Transverse colon (tissue), 4 donors: ENCODE measurements at regions not wholly inside any gene's neighbourhood (a gene's known extent, or its start where the extent isn't known, plus 50 kb on each side); places are given as distances from the start of the nearest gene placed in this dataset.
A peak's percentile ranks its signal among the peaks of the same experiment; 100 is the strongest.

ENCODE experiments used
- DNase-seq: peaks from one replicate; pipeline ENCODE4 v3.0.0-alpha.2; 2019
- H3K27ac ChIP-seq, 4 donors: fragments of 200-600 bp; sonication (generic); 2 replicates each; pipeline ENCODE4 v1.5.1; 2016 to 2018; ENCODE audit warnings: inconsistent platforms in 4 of 4
- H3K27me3 ChIP-seq: fragments of 200-600 bp; sonication (generic); 2 replicates; pipeline ENCODE4 v1.5.1; 2017; ENCODE audit warnings: inconsistent platforms
- H3K36me3 ChIP-seq, 4 donors: fragments of 200-600 bp; sonication (generic); 2 replicates each; pipeline ENCODE4 v1.5.1; 2017 to 2019; ENCODE audit warnings: inconsistent platforms in 4 of 4
- H3K4me1 ChIP-seq, 4 donors: fragments of 200-600 bp; sonication (generic); 2 replicates each; pipeline ENCODE4 v1.5.1; 2017 to 2020; ENCODE audit warnings: inconsistent platforms in 4 of 4
- H3K4me3 ChIP-seq, 4 donors: fragments of 200-600 bp; sonication (generic); 1 replicate in 1 of 4; 2 replicates in 3 of 4; pipeline versions ENCODE4 v1.5.1 to v1.6.1; 2017 to 2019; ENCODE audit warnings: inconsistent platforms in 4 of 4
- H3K9me3 ChIP-seq, 2 donors: fragments of 200-600 bp; sonication (generic); 2 replicates each; pipeline ENCODE4 v1.5.1; 2017 to 2019; ENCODE audit warnings: inconsistent platforms in 2 of 2
- EP300 ChIP-seq: sonication (generic); formaldehyde crosslinking; IDR thresholded peaks from one replicate; pipeline ENCODE4 v1.6.1; 2017; ENCODE audit warnings: antibody characterized with exemption, low read depth
- POLR2A ChIP-seq: fragments of 450-650 bp; IDR thresholded peaks from one replicate; pipeline ENCODE4 v1.6.1; 2016; ENCODE audit warnings: antibody characterized with exemption, mild to moderate bottlenecking, moderate library complexity
- POLR2AphosphoS5 ChIP-seq, 3 donors: sonication (generic); formaldehyde crosslinking; IDR thresholded peaks; one replicate each; pipeline ENCODE4 v1.6.1; 2016; ENCODE audit warnings: antibody characterized with exemption in 3 of 3
- WGBS, 2 donors: methylation state at CpG; one replicate each; pipeline ENCODE4 v1.1.5; 2018; ENCODE audit warnings: low coverage in 1 of 2; 5-methylcytosine and 5-hydroxymethylcytosine counted together
- in situ Hi-C, 4 donors: fragments of 200-750 bp; cut with MboI; loops; one replicate each; pipeline versions ENCODE4 v1.15.0 to v1.15.1; 2017; ENCODE audit warnings: low sequenced_read_pairs in 3 of 4, low pct_ligation_motif_present in 1 of 4, low pct_unique_long_range_greater_than_20kb in 1 of 4
- intact Hi-C: fragments of 100-400 bp; cut with DNase I; formaldehyde crosslinking; loops from one replicate; pipeline ENCODE4 v1.15.1; 2023; ENCODE audit warnings: low total_unique reads
- TF ChIP-seq, protein P1 (sequence below), 5 experiments: fragments of 200-600 bp in 3 of 5; fragments of 450-650 bp in 2 of 5; sonication (generic) in 3 of 5; IDR thresholded peaks; 1 replicate in 2 of 5; 2 replicates in 3 of 5; pipeline ENCODE4 v1.5.1; 2016 to 2017; ENCODE audit warnings: antibody characterized with exemption in 5 of 5, inconsistent platforms in 3 of 5, mild to moderate bottlenecking in 2 of 5, moderate library complexity in 1 of 5

DNA sequence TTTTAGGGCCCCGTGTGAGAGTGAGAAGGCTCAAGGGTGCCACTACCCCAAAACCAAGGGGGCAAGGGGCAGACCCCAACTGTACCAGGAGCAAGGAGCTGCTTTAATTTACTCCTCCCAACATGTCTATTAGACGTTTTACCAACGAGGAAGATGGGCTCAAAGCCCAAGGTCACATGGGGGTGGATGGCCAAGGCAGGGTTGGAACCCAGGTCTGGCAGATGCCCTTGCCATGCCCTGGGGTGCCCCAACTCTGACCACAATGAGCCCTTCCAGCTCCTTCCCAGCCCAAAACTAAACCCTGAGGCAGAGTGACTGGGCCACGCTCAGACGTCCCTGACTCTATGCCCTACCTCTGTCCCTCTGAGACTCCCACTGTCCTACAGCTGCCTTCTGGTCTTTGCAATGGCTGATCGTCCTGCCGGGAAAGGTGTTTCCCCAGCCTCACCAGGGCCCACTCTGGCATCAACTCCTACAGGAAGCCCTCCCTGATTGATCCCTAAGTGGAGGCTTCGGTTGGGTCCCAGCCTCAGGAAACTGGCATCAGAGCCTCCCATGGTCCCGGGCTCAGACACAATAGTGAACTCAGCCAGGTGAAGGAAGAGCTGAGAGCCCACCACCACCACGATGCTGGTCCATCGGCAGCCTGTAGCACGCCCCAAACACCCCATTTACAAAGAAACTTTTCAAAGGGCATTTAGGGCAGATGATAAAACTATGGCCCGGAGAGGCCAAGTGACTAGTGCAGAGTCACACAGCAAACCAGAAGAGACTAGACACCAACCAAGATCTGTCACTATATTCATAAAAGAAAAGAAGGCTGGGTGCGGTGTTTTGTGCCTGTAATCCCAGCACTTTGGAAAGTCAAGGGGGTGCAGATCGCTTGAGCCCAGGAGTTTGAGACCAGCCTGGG is 60.2 kb upstream of the MYL10 start:
- 45 to 69% methylated on average over 8 to 15 of the region's 15 CpGs for WGBS, 2 donors
- in situ Hi-C loops (loop anchor here in 3 of 4 donors (5.0 to 25.0 kb wide), 4 partner anchors 123 to 548 kb away; partner anchors contain the start of gene CUX1 (in 1 of the 3)), intact Hi-C loops (no loop called here)
- Histone ChIP-seq H3K36me3 (no peaks in the 10 kb centered on the region), H3K27me3 (no peaks in the 10 kb centered on the region), H3K9me3 (no peaks in the 10 kb centered on the region), H3K4me3 (no peak overlapping the region), H3K27ac (no peak overlapping the region), H3K4me1 (peaks cover 2 to 27% (median 12%) of the 10 kb centered on the region in 4 donors)
- no peak for DNase-seq
- TF ChIP-seq POLR2AphosphoS5 (IDR thresholded peaks at IDR 0.05), result no peak
- TF ChIP-seq EP300, result no peak
- TF ChIP-seq, protein P1, sequence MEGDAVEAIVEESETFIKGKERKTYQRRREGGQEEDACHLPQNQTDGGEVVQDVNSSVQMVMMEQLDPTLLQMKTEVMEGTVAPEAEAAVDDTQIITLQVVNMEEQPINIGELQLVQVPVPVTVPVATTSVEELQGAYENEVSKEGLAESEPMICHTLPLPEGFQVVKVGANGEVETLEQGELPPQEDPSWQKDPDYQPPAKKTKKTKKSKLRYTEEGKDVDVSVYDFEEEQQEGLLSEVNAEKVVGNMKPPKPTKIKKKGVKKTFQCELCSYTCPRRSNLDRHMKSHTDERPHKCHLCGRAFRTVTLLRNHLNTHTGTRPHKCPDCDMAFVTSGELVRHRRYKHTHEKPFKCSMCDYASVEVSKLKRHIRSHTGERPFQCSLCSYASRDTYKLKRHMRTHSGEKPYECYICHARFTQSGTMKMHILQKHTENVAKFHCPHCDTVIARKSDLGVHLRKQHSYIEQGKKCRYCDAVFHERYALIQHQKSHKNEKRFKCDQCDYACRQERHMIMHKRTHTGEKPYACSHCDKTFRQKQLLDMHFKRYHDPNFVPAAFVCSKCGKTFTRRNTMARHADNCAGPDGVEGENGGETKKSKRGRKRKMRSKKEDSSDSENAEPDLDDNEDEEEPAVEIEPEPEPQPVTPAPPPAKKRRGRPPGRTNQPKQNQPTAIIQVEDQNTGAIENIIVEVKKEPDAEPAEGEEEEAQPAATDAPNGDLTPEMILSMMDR (IDR thresholded peaks at IDR 0.05), result no peak
- no peak for TF ChIP-seq POLR2A

DNA sequence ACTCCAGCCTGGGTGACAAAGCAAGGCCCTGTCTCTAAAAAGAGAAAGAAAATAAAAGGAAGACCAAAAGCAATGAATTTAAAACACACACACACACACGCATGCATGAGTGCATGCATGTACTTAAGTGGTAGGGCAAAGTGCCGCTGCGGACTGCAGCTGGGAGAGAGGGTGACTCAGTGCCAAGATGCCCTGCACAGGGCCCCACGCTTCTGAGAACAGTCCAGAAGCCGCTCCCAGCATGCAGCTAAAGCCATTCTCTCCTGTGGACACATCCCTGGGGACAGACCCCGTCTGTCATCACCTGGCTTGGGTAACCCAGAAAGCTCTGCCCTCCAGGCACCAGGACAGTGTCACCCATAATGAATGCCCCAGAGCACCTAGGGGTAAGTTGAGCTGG is 61.0 kb upstream of the MYL10 start:
- TF ChIP-seq POLR2A (no peak), EP300 (no peak), POLR2AphosphoS5 (IDR thresholded peaks at IDR 0.05) (peak in 1 of 3 donors; percentile 19)
- TF ChIP-seq, protein P1 (IDR thresholded peaks at IDR 0.05), result no peak
- in situ Hi-C loops, result loop anchor here in 2 of 4 donors (25.0 kb wide), 1 partner anchor 547 kb away; no protein-coding TSS in a partner anchor
- intact Hi-C loops, result no loop called here
- H3K4me3 ChIP-seq, result no peak overlapping the region
- DNase-seq, result peak; percentile 75
- H3K9me3 ChIP-seq, result no peaks in the 10 kb centered on the region
- H3K36me3 ChIP-seq, result no peaks in the 10 kb centered on the region
- peaks cover 2 to 27% (median 12%) of the 10 kb centered on the region in 4 donors for H3K4me1 ChIP-seq
- WGBS, 2 donors, result 55% methylated on average over 6 of the region's 6 CpGs; no CpG with 5 or more reads in 1 of the 2 donors
- no peak overlapping the region for H3K27ac ChIP-seq
- no peaks in the 10 kb centered on the region for H3K27me3 ChIP-seq

DNA sequence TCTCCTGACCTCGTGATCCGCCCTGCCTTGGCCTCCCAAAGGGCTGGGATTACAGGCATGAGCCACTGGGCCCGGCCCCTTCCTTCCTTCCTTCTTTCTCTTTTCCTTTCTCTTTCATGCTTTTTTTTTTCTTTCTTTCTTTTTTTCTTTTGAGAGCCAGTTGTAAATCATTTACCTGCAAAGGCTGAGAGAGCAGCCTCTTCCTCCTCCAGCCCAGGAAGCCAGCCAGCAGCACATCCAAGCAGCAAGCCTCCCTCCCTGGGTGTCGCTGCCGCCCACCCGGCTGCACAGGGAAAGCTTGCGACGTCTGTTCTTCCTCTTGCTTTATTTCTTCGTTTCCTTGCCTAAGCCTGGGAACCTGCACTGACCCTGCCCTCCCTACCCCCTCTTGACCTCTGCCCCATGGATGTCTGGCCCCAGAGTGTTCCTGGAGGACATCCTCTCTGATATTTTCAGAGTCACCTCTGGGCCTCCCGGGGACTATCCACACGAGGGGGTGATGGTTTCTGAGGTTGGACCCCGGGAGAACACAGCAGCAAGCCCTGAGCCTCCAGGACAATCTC is 62.8 kb upstream of the MYL10 start:
- WGBS, 2 donors, result 33% methylated on average over 2 to 12 of the region's 12 CpGs
- DNase-seq, result peak; percentile 64
- in situ Hi-C loops, result loop anchor here in 2 of 4 donors (25.0 kb wide), 1 partner anchor 545 kb away; no protein-coding TSS in a partner anchor
- intact Hi-C loops, result no loop called here
- H3K4me1 ChIP-seq, result peaks cover 2 to 27% (median 12%) of the 10 kb centered on the region in 4 donors
- no peaks in the 10 kb centered on the region for H3K36me3 ChIP-seq
- peak overlapping the region in 1 of 4 donors; percentile 2 for H3K4me3 ChIP-seq
- H3K27ac ChIP-seq, result peak overlapping the region; percentile 32 to 72 (median 63)
- H3K27me3 ChIP-seq, result no peaks in the 10 kb centered on the region
- no peaks in the 10 kb centered on the region for H3K9me3 ChIP-seq
- TF ChIP-seq, protein P1 (IDR thresholded peaks at IDR 0.05), result peak in 1 of 5 experiments; percentile 7
- no peak for TF ChIP-seq POLR2A

DNA sequence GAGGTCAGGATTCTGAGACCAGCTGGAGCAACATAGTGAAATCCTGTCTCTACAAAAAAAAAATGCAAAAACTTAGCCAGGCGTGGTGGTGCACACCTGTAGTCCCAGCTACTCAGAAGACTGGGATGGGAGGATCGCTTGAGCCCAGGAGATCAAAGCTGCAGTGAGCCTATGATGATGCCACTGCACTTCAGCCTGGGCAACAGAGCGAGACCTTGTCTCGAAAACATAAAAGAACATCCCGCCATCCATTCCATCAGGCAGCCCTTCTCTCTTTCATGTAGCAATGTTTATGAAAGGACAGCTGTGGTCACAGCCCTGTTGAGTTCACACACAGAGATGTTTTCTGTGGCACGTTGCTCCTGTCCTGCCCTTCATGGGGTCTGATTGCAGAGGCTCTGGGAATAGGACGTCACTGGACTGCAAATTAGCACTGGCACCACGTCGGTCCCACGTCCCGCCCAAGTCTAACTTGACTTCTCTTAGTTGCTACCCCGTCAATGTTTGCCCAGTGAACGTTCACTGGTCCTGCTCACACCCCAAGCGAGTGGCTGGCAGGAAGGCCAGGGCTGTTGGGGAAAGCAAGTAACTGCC is 64.5 kb upstream of the MYL10 start:
- intact Hi-C loops, result no loop called here
- Histone ChIP-seq H3K27ac (no peak overlapping the region), H3K4me1 (peaks cover 2 to 19% (median 6%) of the 10 kb centered on the region in 4 donors), H3K36me3 (no peaks in the 10 kb centered on the region), H3K9me3 (no peaks in the 10 kb centered on the region), H3K4me3 (no peak overlapping the region), H3K27me3 (no peaks in the 10 kb centered on the region)
- TF ChIP-seq EP300 (no peak), POLR2A (no peak), POLR2AphosphoS5 (IDR thresholded peaks at IDR 0.05) (no peak)
- TF ChIP-seq, protein P1 (IDR thresholded peaks at IDR 0.05), result no peak
- no peak for DNase-seq
- in situ Hi-C loops, result loop anchor here in 2 of 4 donors (25.0 kb wide), 1 partner anchor 544 kb away; no protein-coding TSS in a partner anchor
- WGBS, 2 donors, result 70 to 81% methylated on average over 3 to 14 of the region's 14 CpGs
